ENCODE measurements at regions not wholly inside any gene's neighbourhood (a gene's known extent, or its start where the extent isn't known, plus 50 kb on each side); places are given as distances from the start of the nearest gene placed in this dataset.

- no peak for DNase-seq
Observed at GRCh38 chr5:32990593-32991420, 279.7 kb downstream of the NPR3 start.

DNA sequence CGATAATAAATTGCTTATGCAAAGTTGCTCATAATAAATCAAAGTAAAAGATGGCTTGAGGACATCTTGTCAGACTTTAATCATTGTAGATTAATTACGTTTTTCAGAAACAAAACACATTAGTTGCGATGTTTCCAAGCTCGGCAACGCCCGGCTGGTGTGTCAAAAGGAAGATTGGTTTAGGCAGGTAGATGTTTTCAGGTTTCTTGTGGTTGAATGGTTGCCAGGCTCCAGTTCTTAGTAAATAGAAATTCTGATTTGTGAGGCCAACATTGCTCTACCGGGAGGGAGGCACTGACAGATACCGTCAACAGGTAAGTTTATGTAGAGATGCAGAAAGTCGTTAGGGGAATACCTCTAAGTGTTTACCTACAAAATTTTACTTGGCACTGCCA is 280.3 kb downstream of the NPR3 start:
- no peak for DNase-seq

- DNase-seq: no peak
Observed at GRCh38 chr5:32996336-32996735, 285.2 kb downstream of the NPR3 start.

GRCh38 chr5:33008751-33009418 is 297.8 kb downstream of the NPR3 start:
- no peak for DNase-seq

DNA sequence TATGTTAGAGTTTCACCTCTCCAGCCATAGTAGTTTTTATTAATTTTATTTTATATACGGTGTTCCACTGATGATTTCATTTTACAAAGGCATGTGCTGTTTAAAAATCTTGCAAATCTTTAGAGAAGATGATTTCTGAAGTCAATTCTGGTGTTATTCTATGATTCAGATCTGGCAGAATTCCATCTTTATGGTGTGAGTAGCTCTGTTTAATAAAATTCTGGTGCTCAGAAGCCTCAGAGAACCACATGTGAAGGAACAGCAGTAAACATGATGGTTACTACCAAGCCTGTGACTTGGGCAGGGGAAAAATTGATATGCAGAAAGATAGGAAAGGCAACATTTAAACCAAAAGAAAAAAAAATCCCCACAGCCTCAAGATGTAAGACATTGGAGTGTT is 299.7 kb downstream of the NPR3 start:
- DNase-seq: no peak

- DNase-seq: no peak
Observed at GRCh38 chr5:33011801-33012200, 300.7 kb downstream of the NPR3 start.

GRCh38 chr5:33023649-33024048 is 312.5 kb downstream of the NPR3 start:
- no peak for DNase-seq

DNA sequence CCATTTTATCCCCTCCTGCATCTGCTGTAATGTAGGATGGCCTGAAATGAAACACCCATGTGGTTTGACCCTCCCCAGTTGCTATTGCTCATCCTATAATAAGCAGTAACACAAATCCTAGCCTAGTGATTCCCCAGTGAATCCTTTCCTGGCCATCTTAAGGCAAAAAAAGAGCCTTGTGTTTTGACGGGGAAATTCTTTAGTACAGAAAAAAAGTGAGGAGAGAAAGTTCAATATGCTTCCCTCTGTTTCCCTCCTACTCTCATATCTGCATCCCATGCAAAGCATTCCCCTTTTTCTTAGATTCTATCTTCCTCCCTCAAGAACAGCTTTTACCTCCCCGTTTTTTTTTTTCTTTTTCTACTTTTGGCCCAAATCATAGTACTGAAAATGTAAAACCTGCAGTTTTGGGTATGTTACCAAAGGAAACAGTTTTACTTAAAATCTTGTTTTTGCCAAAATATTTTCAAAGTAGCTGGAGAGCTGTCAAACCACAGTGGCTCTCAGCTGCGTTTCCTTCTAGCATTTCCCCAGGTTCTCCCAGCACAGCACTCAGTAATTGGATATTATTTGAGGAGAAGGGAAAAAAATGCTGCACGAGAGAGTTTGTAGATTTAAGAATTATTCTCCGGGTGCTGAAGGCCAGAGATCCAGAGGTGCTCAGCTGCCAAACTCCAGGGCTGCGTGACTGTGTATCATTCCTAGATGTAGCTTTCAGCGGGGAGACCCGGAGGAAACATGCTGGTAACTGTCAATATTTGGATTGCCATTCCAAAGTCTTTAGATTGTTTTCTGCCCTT is 321.4 kb downstream of the NPR3 start:
- DNase-seq: no peak

DNA sequence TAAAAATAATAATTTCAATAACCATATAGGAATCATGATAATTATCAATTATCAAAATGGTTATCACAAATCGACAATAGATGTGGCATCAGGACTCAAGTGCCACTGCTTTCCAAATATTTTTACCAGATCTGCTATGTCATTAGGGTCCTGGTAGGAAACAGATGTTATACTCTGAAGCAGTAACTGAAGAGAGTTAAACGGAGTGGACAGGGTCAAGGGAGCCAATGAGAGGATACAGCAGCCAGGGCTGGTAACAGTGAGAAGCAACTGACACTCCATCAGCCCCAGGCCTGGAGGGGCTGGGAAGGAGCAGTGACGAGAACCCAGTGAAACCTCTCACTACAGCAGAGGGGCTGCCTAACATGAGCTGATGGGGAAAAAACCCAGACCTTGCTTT is 322.4 kb downstream of the NPR3 start:
- DNase-seq: no peak

DNA sequence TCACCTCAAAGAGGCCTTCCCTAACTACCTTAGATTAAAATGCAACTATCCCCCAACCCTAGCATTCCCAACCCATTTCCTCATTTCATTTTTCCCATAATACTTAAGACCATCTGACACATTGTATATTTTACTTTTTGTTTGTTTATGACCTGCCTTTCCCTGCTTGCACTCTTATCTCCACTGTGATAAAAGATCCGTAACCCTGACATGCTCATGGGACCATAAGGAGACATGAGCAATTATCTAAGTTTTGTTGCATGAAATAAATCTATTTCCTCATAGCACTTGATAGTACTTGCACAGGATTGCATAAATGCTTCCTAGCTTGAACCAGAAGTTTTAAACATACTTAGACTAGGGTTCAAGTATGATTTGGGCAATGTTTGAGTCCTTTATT is 323.7 kb downstream of the NPR3 start:
- no peak for DNase-seq

DNA sequence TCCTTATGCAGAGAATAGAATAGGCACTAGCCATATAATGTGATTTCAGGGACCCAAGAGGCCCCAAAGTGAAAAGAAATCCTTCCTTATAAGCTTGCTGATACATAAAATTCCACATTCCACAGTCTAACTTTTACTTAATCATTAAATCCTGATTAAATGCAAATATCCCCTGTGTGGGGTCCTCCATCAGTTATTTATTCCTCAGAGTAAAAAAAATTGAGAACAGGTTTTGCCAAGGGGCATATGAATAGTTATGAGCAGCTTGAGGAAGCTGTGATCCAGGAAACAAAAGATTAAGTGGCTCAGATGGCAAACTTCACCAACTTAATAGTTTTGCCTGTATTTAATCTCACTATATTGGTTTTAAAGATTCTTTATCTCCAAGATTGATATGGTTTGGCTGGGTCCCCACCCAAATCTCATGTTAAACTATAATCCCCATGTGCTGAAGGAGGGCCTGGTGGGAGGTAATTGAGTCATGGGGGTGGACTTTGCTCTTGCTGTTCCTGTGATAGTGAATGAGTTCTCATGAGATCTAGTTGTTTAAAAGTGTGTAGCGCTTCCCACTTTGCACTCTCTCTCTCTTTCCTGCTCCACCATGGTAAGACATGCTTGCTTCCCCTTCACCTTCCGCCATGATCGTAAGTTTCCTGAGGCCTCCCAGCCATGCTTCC is 324.9 kb downstream of the NPR3 start:
- DNase-seq: no peak

DNA sequence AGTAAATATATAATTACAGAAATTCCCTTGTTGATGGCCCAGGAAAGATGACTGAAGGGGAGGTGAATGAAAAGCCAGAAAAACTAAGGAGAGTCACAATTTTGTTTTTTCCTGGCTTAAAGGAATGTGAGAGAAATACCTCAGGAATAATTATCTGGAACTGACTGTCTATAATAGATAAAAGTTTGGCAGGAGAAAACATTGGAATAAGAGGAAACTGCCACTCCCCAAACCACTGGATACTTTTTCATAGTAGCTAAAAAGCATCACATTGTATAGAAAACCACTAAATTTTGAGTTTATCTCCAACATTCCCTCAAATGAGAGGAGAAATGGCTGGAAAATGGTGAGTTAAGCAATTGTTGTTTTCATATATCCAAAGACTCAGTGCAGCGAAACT is 326.0 kb downstream of the NPR3 start:
- no peak for DNase-seq

DNA sequence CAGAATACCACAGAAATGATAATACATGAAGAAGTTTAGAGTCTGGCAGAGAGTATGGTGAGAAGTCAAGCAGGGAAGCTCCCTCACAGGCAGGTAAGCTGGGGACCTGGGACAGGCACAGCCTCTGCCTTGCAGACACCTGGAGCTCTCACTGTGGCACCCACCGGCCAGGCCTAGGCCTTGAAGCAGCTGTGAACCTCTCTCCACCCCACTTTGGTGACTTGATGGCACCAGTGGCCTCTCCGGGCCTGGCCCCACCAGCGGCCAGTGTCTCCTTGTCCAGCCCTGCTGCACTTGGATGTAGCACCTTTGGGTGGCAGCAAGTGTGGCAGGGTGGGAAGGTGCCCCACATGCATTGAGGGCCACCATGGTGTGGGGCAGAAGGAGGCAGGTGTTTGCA is 330.5 kb downstream of the NPR3 start:
- DNase-seq: no peak

DNA sequence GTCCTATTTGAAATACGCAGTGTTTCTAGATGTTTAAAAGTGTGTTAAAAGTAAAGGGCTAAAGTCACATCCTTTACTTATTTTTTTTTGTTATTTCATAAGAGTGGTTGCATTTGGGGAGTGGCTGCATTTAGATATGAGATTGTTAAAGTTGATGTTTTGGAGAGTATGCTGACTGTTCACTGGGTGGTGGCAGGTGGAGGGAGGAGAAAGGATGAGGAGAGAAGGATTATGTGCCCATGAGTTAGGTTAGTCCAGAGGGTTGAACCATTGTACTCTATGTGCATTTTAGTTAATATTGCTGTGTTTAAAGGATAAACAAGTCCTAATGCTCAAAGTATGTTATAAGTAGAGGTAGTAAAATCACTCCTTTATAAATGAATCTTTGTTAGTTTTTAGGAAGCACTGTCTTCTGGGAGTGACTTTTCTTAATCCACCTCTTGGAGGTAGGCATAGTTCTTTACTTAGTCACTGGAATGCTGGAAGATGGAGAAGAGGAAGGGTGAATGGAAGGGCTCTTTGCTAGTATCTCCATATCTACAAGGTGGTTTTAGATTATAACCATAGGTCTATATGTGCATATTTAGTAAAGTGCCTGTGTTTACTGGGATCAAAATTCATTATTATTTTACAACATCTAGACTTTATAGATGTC is 332.3 kb downstream of the NPR3 start:
- DNase-seq: no peak

DNA sequence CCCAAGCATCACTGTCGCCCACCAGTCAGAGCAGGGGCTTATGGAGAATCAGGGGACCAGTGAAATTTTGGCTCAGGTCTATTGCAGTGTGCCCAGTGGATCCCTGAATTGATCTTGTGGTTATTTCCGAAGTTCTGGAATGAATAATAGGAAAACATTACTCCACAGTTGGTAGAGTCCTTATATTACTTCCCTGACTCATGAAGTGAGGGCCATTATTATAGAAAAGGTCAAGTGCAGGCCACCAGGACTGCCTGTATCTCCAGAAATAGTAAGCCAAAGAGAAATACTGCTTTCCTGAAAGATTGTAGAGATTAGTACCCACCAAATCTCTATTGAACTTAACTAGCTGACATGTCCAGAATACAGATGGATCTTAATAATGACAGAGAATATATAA is 335.0 kb downstream of the NPR3 start:
- DNase-seq: no peak

DNA sequence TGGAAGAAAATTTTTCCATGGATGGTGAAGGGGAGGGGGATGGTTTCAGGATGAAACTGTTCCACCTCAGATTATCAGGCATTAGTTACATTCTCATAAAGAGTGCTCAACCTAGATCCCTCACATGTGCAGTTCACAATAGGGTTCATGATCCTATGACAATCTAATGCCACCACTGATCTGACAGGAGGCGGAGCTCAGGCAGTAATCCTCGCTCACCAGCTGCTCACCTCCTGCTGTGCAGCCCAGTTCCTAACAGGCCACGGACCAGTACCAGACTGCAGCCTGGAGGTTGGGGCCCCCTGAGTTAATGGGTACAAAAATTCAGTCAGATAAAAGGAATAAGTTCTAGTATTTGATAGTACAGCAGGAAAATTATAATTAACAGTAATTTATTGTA is 337.2 kb downstream of the NPR3 start:
- no peak for DNase-seq

DNA sequence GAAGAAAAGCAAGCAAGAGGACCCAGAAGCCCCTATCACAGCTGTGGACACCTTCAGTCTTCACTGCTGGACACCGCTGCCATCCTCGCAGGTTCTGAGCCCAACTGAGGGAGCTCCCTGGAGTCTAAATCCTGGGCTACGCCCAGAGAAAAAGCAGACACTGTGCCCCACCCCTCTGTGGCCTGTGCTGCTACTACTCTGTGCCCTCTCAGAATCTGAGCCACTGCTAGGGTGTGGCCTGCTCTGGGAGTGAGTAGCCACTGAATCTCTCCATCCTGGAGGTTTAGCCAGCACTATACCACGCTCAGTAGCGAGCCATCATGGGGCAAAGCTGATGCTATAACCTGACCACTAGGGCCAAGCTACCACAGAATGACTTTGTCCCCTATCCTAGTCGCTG is 338.2 kb downstream of the NPR3 start:
- DNase-seq: no peak

- no peak for DNase-seq
Observed at GRCh38 chr5:33049842-33050241, 338.7 kb downstream of the NPR3 start.

DNA sequence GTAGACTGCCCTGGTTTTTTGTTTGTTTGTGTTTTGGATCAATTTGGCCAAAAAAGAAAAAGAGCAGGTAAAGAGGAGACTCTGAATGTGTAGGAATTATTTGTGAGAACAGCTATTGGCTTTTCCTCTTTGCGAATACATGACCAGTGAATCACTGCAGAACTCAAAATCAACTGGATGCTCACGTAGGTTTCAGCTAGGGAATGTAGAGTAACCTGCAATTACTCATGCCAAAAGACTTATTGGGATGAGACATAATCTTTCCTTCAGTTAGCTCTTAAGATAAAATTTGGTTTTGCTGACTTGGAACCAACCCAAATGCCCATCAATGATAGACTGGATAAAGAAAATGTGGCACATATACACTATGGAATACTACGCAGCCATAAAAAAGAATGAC is 348.0 kb downstream of the NPR3 start:
- no peak for DNase-seq

DNA sequence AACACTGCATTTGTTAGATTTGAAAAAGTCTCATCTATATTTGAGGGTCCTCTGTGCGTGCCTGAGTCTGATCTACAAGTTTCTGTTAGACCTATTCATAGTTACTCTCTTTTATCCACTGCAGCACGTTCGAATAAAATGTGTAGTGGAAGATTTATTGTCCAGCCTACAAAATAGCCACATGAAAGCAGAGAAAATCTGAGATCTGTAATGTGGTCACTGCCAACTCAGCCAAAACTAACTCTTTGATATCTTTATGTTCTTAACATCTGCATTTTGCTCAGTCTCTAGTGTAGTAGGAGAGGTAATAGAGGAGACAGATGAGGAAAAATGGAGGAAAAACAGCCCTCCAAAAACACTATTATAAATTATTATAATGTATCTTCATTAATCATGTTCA is 354.0 kb downstream of the NPR3 start:
- no peak for DNase-seq

DNA sequence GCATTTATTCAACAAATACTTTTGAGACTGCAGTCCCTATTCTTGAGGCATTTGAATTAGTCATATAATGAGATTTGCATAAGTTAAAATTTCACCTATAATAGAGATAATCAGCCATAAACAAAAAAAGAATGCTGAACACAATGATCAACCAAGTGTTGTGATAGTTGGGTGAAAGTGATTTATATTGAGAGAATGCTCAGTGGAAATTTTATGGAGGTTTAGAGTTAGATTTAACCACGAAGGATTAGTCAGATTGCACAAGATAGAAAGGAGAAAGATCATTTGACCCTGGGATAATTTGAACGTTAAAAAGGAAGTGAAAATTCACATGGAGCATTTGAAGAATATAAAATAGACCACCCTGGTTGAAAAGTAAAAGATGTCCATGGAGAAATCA is 356.2 kb downstream of the NPR3 start:
- DNase-seq: no peak

- no peak for DNase-seq
Observed at GRCh38 chr5:33068786-33069185, 357.7 kb downstream of the NPR3 start.

GRCh38 chr5:33072296-33072695 is 361.2 kb downstream of the NPR3 start:
- no peak for DNase-seq
